Epithelial cell of esophagus (primary cell): ENCODE measurements at regions not wholly inside any gene's neighbourhood (a gene's known extent, or its start where the extent isn't known, plus 50 kb on each side); places are given as distances from the start of the nearest gene placed in this dataset.
A peak's percentile ranks its signal among the peaks of the same experiment; 100 is the strongest.

Source experiments
- DNase-seq: peaks from one replicate; pipeline ENCODE4 v3.0.0; 2010; ENCODE audit warnings: low read depth
- H3K4me3 ChIP-seq: 2 replicates; pipeline ENCODE4 v1.5.1; 2011; ENCODE audit warnings: mild to moderate bottlenecking, low read length, control low read depth
- TF ChIP-seq, protein P1 (sequence below): IDR thresholded peaks from 2 replicates; pipeline ENCODE4 v1.5.1; 2011; ENCODE audit warnings: low read depth, mild to moderate bottlenecking, low read length, control low read depth, inconsistent platforms; ENCODE audit not compliant: insufficient read depth; ENCODE audit errors: missing control alignments

DNA sequence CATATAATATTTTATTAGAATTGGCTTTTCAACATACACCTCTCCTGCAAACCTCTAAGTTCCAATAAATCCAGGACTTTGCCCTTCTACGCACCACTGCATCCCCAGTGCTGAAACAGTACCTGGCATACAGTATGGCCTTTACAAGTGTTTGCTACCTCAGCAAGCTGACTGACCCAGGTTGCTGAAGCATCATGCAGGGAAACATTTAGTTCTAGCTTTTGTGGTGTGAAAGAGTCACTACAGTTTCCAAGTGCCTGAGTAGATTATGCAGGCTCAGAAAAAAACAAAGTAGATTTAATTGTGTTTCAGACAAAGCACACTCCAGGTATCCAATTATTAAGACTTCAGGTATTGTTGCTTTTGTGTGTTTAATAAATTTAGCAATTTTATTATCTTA is 614.2 kb upstream of the NRSN1 start:
- TF ChIP-seq, protein P1, sequence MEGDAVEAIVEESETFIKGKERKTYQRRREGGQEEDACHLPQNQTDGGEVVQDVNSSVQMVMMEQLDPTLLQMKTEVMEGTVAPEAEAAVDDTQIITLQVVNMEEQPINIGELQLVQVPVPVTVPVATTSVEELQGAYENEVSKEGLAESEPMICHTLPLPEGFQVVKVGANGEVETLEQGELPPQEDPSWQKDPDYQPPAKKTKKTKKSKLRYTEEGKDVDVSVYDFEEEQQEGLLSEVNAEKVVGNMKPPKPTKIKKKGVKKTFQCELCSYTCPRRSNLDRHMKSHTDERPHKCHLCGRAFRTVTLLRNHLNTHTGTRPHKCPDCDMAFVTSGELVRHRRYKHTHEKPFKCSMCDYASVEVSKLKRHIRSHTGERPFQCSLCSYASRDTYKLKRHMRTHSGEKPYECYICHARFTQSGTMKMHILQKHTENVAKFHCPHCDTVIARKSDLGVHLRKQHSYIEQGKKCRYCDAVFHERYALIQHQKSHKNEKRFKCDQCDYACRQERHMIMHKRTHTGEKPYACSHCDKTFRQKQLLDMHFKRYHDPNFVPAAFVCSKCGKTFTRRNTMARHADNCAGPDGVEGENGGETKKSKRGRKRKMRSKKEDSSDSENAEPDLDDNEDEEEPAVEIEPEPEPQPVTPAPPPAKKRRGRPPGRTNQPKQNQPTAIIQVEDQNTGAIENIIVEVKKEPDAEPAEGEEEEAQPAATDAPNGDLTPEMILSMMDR: no peak
- DNase-seq: no peak
- H3K4me3 ChIP-seq: no peak overlapping the region

DNA sequence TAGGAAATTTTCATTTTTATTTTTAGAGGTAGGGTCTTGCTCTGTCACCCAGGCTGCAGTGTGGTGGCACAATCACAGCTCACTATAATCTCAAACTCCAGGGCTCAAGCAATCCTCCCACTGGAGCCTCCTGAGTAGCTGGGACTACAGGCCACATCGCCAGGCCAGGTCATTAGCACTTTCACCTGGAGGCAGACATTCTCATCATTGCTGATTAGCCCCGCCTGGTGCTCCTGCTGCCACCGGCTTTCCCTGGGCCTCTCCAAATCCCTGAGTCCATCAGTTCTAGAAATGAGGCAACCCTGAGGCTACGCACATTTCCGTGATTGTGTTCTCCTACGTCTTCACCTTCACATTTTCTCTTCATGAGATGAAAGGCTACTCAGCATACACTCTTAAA is 607.7 kb upstream of the NRSN1 start:
- DNase-seq: no peak
- TF ChIP-seq, protein P1: no peak
- H3K4me3 ChIP-seq: no peak overlapping the region

DNA sequence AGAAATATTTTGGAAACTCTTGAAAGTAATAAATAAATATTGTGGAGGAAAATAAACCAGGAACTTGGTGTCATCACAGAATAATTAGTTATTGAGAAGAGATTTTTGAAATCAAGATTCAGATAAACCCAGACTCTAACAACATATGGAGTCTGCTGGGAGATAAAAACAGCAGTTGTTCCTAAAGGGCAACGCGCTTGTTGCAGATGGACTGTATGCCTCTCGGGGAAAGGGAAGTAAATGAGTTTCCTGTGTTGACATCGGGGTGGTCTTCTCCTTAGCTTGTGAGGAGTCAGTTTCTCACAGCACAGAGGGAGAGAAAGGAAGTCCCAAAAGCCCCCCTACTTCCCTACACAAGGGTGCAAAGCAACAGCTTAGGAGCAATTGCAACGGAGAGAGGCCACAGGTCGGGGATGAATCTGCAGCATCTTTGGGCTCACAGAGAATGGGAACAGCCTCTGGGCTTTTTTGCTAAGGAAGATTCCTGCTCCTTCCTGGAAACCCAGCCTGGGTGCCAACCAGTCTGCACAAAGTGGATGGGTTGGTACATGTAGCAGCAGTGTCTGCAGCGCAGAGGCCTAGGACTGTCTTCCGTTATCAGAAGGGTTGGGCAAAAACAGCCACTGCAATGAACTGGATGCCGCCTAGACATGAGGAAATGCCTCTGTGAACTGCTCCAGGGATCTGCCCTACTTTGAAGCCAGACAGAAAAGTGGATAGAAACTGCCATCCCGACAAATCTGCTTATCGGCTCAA is 603.0 kb upstream of the NRSN1 start:
- H3K4me3 ChIP-seq: no peak overlapping the region

DNA sequence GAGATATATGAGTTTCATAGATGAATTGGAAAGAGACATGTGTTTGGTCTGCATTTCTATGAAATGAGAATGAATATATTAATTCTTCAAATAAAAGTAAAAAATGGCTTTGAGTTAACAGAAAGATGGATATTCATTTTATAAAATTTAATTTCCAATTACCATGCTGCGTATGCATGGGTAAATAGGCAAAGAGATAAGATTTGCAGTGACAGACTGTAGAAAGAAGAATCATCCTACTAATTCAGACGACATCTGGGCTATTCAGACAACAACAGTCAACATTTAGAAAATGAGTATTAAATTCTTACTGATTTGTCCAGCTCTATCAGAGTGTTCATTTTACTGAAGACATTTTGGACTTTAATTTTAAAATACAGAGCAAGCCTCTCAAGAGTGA is 602.2 kb upstream of the NRSN1 start:
- no peak overlapping the region for H3K4me3 ChIP-seq
- TF ChIP-seq, protein P1: no peak
- no peak for DNase-seq

More for the DNA sequence above, 603.0 kb upstream of the NRSN1 start:
- TF ChIP-seq, protein P1: no peak
- peak; percentile 59 for DNase-seq

DNA sequence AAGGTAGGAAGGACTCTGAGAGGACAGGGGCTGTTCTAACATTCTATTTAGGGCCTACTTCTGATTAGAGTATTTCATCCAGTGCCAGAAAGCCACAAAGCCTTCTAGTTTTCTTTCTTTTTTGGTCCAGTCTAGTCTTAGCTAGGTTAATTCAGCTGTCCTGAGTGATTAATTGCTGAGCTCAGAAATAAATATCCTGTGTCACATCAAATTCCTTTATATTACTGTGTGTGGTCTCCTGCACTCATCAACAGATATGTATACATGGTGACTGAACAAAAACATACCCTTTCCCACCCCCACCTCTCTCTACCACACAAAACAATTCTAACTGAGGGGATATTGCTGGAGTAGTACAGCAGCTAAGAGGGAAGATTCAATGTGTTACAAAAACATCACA is 601.5 kb upstream of the NRSN1 start:
- TF ChIP-seq, protein P1: no peak
- no peak overlapping the region for H3K4me3 ChIP-seq
- no peak for DNase-seq

DNA sequence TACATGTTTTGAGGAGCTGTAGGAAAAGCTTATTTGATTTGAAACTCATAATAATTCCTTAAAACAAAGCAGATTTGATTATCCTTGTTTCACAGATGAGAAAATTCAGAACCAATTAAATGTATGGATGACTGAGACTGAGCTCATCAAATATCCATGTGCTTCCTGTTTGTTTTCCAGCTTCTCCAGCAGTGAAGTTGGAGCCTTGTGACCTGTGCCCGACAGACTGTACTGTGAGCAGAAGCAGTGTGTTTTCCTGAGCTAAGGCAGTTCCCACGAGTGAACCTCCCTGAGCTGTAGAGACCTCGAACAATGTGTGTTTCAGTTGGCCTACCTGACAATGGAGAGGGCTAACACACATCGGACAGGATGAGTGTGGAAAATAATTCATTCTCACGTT is 599.5 kb upstream of the NRSN1 start:
- TF ChIP-seq, protein P1: no peak
- peak; percentile 9 for DNase-seq
- H3K4me3 ChIP-seq: no peak overlapping the region

DNA sequence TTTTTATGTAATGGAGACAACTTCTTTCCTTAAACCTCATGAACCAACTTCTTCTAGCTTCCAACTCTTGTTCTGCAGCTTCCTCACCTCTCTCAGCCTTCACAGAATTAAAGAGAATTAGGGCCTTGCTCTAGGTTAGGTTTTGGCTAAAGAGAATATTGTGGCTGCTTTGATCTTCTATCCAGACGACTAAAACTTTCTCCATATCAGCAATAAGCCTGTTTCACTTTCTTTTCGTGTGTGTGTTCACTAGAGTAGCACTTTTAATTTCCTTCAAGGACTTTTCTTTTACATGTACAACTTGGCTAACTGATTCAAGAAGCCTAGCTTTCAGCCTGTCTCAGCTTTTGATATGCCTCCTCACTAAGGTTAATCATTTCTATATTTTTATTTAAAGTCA is 596.1 kb upstream of the NRSN1 start:
- H3K4me3 ChIP-seq: no peak overlapping the region
- TF ChIP-seq, protein P1: no peak
- no peak for DNase-seq
